ENCODE measurements at regions not wholly inside any gene's neighbourhood (a gene's known extent, or its start where the extent isn't known, plus 50 kb on each side); places are given as distances from the start of the nearest gene placed in this dataset.

GRCh38 chr11:93051186-93051585, 81.7 kb downstream of the MTNR1B start:
- H3K4me1 ChIP-seq, result no peaks in the 10 kb centered on the region
- DNase-seq (no peak), ATAC-seq (no peak)
- no peak overlapping the region for H3K27ac ChIP-seq
- no peaks in the 10 kb centered on the region for H3K27me3 ChIP-seq
- TF ChIP-seq, protein P1, sequence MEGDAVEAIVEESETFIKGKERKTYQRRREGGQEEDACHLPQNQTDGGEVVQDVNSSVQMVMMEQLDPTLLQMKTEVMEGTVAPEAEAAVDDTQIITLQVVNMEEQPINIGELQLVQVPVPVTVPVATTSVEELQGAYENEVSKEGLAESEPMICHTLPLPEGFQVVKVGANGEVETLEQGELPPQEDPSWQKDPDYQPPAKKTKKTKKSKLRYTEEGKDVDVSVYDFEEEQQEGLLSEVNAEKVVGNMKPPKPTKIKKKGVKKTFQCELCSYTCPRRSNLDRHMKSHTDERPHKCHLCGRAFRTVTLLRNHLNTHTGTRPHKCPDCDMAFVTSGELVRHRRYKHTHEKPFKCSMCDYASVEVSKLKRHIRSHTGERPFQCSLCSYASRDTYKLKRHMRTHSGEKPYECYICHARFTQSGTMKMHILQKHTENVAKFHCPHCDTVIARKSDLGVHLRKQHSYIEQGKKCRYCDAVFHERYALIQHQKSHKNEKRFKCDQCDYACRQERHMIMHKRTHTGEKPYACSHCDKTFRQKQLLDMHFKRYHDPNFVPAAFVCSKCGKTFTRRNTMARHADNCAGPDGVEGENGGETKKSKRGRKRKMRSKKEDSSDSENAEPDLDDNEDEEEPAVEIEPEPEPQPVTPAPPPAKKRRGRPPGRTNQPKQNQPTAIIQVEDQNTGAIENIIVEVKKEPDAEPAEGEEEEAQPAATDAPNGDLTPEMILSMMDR (IDR thresholded peaks at IDR 0.05), result no peak
- no peaks in the 10 kb centered on the region for H3K36me3 ChIP-seq
- no peaks in the 10 kb centered on the region for H3K9me3 ChIP-seq
- 36 to 53% methylated on average over 2 of the region's 2 CpGs for WGBS, 2 donors
- intact Hi-C loops (cut with DNase I), result no loop called here
- no peak overlapping the region for H3K4me3 ChIP-seq

DNA sequence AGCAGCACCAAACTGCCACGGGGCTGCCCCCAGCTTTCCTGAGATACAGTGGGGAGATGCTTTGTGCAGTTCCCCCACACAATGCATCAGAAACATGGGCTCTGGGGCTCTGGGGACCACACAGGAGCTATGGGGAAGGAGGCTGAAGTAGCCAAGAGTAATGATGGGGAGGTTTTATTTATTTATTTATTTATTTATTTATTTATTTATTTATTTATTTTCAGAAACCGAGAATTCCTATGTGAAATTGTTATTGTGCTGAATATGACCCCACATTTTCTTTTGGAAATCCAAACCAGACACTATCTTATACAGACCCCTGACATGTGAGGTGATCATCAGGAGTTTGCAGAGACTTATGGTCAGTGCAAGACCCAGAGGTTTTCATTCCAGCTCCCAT, 84.4 kb downstream of the MTNR1B start:
- ATAC-seq, result no peak
- WGBS, 2 donors, result 87 to 90% methylated on average over 2 of the region's 2 CpGs
- Histone ChIP-seq H3K9me3 (peaks cover 0 to 6% (median 0%) of the 10 kb centered on the region in 11 donors), H3K4me1 (no peaks in the 10 kb centered on the region), H3K36me3 (no peaks in the 10 kb centered on the region), H3K27ac (no peak overlapping the region), H3K4me3 (no peak overlapping the region), H3K27me3 (peaks cover 0 to 3% (median 0%) of the 10 kb centered on the region in 7 donors)
- intact Hi-C loops (cut with DNase I), result no loop called here
- DNase-seq, result no peak
- TF ChIP-seq, protein P1 (IDR thresholded peaks at IDR 0.05), result no peak

DNA sequence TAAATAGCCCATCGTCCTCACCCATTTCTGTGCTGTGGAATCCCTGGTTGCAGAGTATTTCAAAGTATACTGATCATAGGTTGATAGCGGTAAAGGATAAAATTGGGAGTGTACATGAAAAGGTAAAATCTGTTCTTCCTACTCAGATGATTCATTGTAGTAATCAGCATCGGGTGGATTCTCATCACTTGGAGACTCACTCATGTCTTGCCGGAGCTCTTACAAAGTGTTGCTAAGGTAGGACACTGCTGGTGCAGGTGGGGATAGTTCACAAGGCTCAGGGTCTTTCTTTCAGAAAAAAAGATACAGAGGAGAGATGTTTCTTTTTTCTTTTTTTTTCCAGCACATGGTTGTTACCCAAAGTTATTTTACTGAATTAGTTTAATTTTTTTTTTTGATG, 84.8 kb downstream of the MTNR1B start:
- no peak for ATAC-seq
- TF ChIP-seq, protein P1 (IDR thresholded peaks at IDR 0.05), result no peak
- Histone ChIP-seq H3K4me1 (no peaks in the 10 kb centered on the region), H3K9me3 (peaks cover 0 to 6% (median 0%) of the 10 kb centered on the region in 11 donors), H3K27me3 (peaks cover 0 to 3% (median 0%) of the 10 kb centered on the region in 7 donors), H3K27ac (no peak overlapping the region), H3K36me3 (no peaks in the 10 kb centered on the region), H3K4me3 (no peak overlapping the region)
- no peak for DNase-seq
- intact Hi-C loops (cut with DNase I), result no loop called here
- WGBS, 2 donors, result 91 to 92% methylated on average over 4 of the region's 4 CpGs

DNA sequence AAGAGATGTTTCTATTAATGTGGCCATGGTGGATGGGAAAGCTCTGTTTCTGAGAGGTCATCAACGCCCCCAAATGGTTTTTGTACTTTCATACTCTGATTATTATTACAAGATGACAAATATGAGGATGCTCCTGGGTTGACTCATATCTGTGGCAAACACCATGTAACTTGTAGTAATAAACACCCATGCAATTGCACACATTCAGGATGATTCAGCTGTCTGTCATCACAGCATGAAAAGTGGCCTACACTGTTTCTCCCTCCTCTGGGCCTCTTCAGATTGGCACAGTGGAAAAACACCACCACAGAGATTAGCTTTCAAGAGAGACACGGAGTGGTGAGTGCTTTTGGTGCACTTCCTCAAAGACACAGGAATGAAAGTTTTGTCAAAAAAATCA, 85.4 kb downstream of the MTNR1B start:
- Histone ChIP-seq H3K4me1 (no peaks in the 10 kb centered on the region), H3K9me3 (peaks cover 0 to 6% (median 0%) of the 10 kb centered on the region in 11 donors), H3K36me3 (no peaks in the 10 kb centered on the region), H3K4me3 (no peak overlapping the region), H3K27ac (no peak overlapping the region), H3K27me3 (peaks cover 0 to 3% (median 0%) of the 10 kb centered on the region in 7 donors)
- TF ChIP-seq, protein P1 (IDR thresholded peaks at IDR 0.05), result no peak
- 52 to 67% methylated on average over 2 of the region's 2 CpGs for WGBS, 2 donors
- intact Hi-C loops (cut with DNase I), result no loop called here
- DNase-seq, result no peak
- no peak for ATAC-seq

Measured in heart right ventricle (tissue), 16 donors.